ENCODE measurements at regions not wholly inside any gene's neighbourhood (a gene's known extent, or its start where the extent isn't known, plus 50 kb on each side); places are given as distances from the start of the nearest gene placed in this dataset.

DNA sequence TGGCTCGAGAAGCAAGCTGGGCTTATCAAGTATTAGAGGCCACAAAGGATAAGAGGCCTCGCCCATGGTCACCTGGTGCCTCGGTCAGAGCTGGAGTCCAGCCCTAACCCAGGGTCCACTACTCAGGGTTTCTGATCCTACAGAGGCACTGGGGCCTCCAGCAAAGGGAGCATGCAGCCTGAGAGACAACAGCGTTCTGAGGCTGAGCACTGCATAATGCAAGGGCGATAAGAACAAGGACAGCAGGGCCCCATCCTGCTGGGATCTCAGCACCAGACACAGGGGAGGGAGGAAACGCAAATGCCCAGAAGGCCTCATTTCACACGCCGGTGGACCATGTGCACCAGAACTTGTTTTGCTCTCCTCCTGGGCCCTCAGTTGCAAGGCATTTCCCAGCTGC lies 63.0 kb downstream of the C5orf15 start:
- H3K27ac ChIP-seq: no peak overlapping the region
- no peaks in the 10 kb centered on the region for H3K9me3 ChIP-seq
- WGBS, 2 donors (ENCODE audit: low coverage in 1 of 2): 60 to 90% methylated on average over 1 to 8 of the region's 8 CpGs
- in situ Hi-C loops (cut with MboI; ENCODE audit: low pct_ligation_motif_present in 1 of 4, low pct_unique_long_range_greater_than_20kb in 1 of 4, low sequenced_read_pairs in 3 of 4): no loop called here
- H3K4me3 ChIP-seq: no peak overlapping the region
- DNase-seq: no peak
- no peaks in the 10 kb centered on the region for H3K4me1 ChIP-seq
- TF ChIP-seq CTCF (IDR thresholded peaks at IDR 0.05): no peak
- no peaks in the 10 kb centered on the region for H3K27me3 ChIP-seq
- intact Hi-C loops (cut with DNase I; ENCODE audit: low total_unique reads): no loop called here
- no peaks in the 10 kb centered on the region for H3K36me3 ChIP-seq

DNA sequence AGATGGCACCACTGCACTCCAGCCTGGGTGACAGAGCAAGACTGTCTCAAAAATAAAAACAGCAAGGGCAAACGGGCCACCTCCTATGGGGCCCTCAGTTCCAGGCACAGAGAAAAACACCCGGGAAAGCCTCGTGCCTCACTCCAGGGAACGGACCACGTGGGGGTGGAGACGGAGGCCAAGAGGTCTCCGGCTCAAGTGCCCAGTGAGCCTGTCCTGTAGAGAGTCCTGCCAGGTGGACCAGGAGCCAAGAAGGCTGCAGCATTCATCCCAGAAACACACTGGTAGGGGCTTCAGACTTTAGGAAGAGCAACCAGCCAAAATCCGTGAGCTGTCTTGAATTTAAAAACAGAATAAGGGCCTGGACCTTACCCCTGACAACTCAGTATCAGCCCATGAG lies 63.8 kb downstream of the C5orf15 start:
- 93% methylated on average over 8 of the region's 8 CpGs; no CpG with 5 or more reads in 1 of the 2 donors for WGBS, 2 donors (ENCODE audit: low coverage in 1 of 2)

GRCh38 chr5:133902511-133903118 lies 65.8 kb downstream of the C5orf15 start:
- no peaks in the 10 kb centered on the region for H3K4me1 ChIP-seq
- no peak for TF ChIP-seq EP300 (IDR thresholded peaks at IDR 0.05; ENCODE audit: low read depth)
- no peak for TF ChIP-seq POLR2A (IDR thresholded peaks at IDR 0.05)
- no peak for TF ChIP-seq CTCF (IDR thresholded peaks at IDR 0.05)
- TF ChIP-seq POLR2AphosphoS5 (IDR thresholded peaks at IDR 0.05): no peak
- no peak overlapping the region for H3K4me3 ChIP-seq
- no peaks in the 10 kb centered on the region for H3K27me3 ChIP-seq
- no peaks in the 10 kb centered on the region for H3K9me3 ChIP-seq
- intact Hi-C loops (cut with DNase I; ENCODE audit: low total_unique reads) (no loop called here), in situ Hi-C loops (cut with MboI; ENCODE audit: low pct_ligation_motif_present in 1 of 4, low pct_unique_long_range_greater_than_20kb in 1 of 4, low sequenced_read_pairs in 3 of 4) (no loop called here)
- H3K36me3 ChIP-seq: no peaks in the 10 kb centered on the region
- no peak for DNase-seq
- 67 to 84% methylated on average over 3 to 11 of the region's 11 CpGs for WGBS, 2 donors (ENCODE audit: low coverage in 1 of 2)
- no peak overlapping the region for H3K27ac ChIP-seq

More for the DNA sequence above, 63.8 kb downstream of the C5orf15 start:
- in situ Hi-C loops (cut with MboI; ENCODE audit: low pct_ligation_motif_present in 1 of 4, low pct_unique_long_range_greater_than_20kb in 1 of 4, low sequenced_read_pairs in 3 of 4) (no loop called here), intact Hi-C loops (cut with DNase I; ENCODE audit: low total_unique reads) (no loop called here)
- H3K36me3 ChIP-seq: no peaks in the 10 kb centered on the region
- H3K4me1 ChIP-seq: no peaks in the 10 kb centered on the region
- no peaks in the 10 kb centered on the region for H3K9me3 ChIP-seq
- no peak overlapping the region for H3K4me3 ChIP-seq
- TF ChIP-seq POLR2A (IDR thresholded peaks at IDR 0.05) (no peak), POLR2AphosphoS5 (IDR thresholded peaks at IDR 0.05) (no peak), EP300 (IDR thresholded peaks at IDR 0.05; ENCODE audit: low read depth) (no peak), CTCF (IDR thresholded peaks at IDR 0.05) (no peak)
- no peaks in the 10 kb centered on the region for H3K27me3 ChIP-seq
- H3K27ac ChIP-seq: no peak overlapping the region
- no peak for DNase-seq

DNA sequence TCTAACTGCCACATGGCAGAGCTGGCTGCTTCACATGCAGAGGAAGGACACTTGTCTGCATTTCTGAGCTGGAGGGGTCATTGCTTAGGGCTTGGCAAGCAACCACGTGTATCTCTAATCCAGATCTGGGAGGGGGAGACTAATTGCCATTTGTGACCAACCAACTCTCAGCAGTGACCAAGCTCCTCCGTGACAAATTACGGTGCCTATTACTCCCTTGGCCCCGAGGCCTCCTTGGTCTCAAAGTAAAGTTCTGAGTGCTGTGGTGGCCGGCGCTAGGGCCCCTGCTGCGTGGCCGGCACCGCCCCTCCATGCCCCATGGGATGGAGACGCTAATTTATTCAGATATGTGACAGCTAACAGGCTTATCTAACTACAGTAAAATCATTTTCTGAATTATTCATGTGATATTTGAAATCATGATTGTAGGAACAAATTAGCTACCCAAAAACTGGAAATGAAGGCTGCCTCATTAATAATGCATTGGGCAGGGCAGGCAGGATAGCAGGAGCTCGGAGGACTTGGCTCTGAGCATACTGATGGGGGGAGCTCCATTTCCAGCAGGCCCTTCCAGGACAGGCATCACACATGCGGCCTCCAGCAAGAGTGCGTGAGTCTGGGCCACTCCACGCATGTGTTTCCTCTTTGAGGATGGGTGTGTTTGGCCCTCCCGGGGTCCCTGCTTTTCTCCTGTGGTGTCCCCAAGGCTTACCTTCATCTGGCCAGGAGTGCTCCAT lies 67.7 kb downstream of the C5orf15 start:
- intact Hi-C loops (cut with DNase I; ENCODE audit: low total_unique reads) (no loop called here), in situ Hi-C loops (cut with MboI; ENCODE audit: low pct_ligation_motif_present in 1 of 4, low pct_unique_long_range_greater_than_20kb in 1 of 4, low sequenced_read_pairs in 3 of 4) (no loop called here)
- WGBS, 2 donors (ENCODE audit: low coverage in 1 of 2): 89 to 100% methylated on average over 1 to 14 of the region's 15 CpGs
- Histone ChIP-seq H3K36me3 (no peaks in the 10 kb centered on the region), H3K27ac (no peak overlapping the region), H3K27me3 (no peaks in the 10 kb centered on the region), H3K9me3 (no peaks in the 10 kb centered on the region), H3K4me3 (no peak overlapping the region), H3K4me1 (no peaks in the 10 kb centered on the region)
- TF ChIP-seq EP300 (IDR thresholded peaks at IDR 0.05; ENCODE audit: low read depth) (no peak), CTCF (IDR thresholded peaks at IDR 0.05) (no peak), POLR2A (IDR thresholded peaks at IDR 0.05) (no peak), POLR2AphosphoS5 (IDR thresholded peaks at IDR 0.05) (no peak)
- DNase-seq: no peak
